ENCODE measurements at regions not wholly inside any gene's neighbourhood (a gene's known extent, or its start where the extent isn't known, plus 50 kb on each side); places are given as distances from the start of the nearest gene placed in this dataset.

- H3K4me1 Mint-ChIP-seq (ENCODE audit: low read depth): no peaks in the 10 kb centered on the region
- DNase-seq (no peak), ATAC-seq (ENCODE audit: poor library complexity) (no peak)
- H3K27ac Mint-ChIP-seq: no peak overlapping the region
- Histone ChIP-seq H3K9me3 (ENCODE audit: control insufficient read depth in 1 of 2, insufficient read depth in 1 of 2, low read length in 2 of 2) (peaks cover 0 to 3% of the 10 kb centered on the region in 2 experiments), H3K27me3 (ENCODE audit: control insufficient read depth in 1 of 2, insufficient read depth in 2 of 2, low read length in 2 of 2) (no peaks in the 10 kb centered on the region), H3K36me3 (ENCODE audit: insufficient read depth, low read length) (no peaks in the 10 kb centered on the region), H3K4me3 (ENCODE audit: low read length) (no peak overlapping the region), H3K4me1 (ENCODE audit: insufficient read depth, low read length) (peaks cover 4% of the 10 kb centered on the region), H3K27ac (ENCODE audit: low read depth in 1 of 2, low read length in 2 of 2) (no peak overlapping the region)
- ChIA-PET POLR2A (no interaction called here), CTCF (interaction anchor here (0.6 kb wide), 1 partner anchor 261 kb away, joined by 3 read pairs; no protein-coding TSS in a partner anchor)
- intact Hi-C loops (cut with DNase I, micrococcal nuclease): no loop called here
- H3K27me3 Mint-ChIP-seq: no peaks in the 10 kb centered on the region
- H3K36me3 Mint-ChIP-seq (ENCODE audit: low read depth): no peaks in the 10 kb centered on the region
- TF ChIP-seq, protein P1, sequence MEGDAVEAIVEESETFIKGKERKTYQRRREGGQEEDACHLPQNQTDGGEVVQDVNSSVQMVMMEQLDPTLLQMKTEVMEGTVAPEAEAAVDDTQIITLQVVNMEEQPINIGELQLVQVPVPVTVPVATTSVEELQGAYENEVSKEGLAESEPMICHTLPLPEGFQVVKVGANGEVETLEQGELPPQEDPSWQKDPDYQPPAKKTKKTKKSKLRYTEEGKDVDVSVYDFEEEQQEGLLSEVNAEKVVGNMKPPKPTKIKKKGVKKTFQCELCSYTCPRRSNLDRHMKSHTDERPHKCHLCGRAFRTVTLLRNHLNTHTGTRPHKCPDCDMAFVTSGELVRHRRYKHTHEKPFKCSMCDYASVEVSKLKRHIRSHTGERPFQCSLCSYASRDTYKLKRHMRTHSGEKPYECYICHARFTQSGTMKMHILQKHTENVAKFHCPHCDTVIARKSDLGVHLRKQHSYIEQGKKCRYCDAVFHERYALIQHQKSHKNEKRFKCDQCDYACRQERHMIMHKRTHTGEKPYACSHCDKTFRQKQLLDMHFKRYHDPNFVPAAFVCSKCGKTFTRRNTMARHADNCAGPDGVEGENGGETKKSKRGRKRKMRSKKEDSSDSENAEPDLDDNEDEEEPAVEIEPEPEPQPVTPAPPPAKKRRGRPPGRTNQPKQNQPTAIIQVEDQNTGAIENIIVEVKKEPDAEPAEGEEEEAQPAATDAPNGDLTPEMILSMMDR (IDR thresholded peaks at IDR 0.05): no peak
- no peaks in the 10 kb centered on the region for H3K9me3 Mint-ChIP-seq
- no peak overlapping the region for H3K4me3 Mint-ChIP-seq
Measured at GRCh38 chr12:116339062-116339461, 61.6 kb upstream of the MED13L start.

- intact Hi-C loops (cut with DNase I, micrococcal nuclease): no loop called here
- ChIA-PET POLR2A (no interaction called here), CTCF (no interaction called here)
- no peak overlapping the region for H3K27ac ChIP-seq (ENCODE audit: low read depth in 1 of 2, low read length in 2 of 2)
- H3K27ac Mint-ChIP-seq: no peak overlapping the region
- H3K4me1 ChIP-seq (ENCODE audit: insufficient read depth, low read length): peaks cover 4% of the 10 kb centered on the region
- H3K9me3 Mint-ChIP-seq: no peaks in the 10 kb centered on the region
- no peaks in the 10 kb centered on the region for H3K36me3 ChIP-seq (ENCODE audit: insufficient read depth, low read length)
- H3K9me3 ChIP-seq (ENCODE audit: control insufficient read depth in 1 of 2, insufficient read depth in 1 of 2, low read length in 2 of 2): peaks cover 0 to 5% of the 10 kb centered on the region in 2 experiments
- no peaks in the 10 kb centered on the region for H3K27me3 Mint-ChIP-seq
- H3K36me3 Mint-ChIP-seq (ENCODE audit: low read depth): no peaks in the 10 kb centered on the region
- TF ChIP-seq, protein P1 (IDR thresholded peaks at IDR 0.05): no peak
- DNase-seq (no peak), ATAC-seq (ENCODE audit: poor library complexity) (no peak)
- H3K27me3 ChIP-seq (ENCODE audit: control insufficient read depth in 1 of 2, insufficient read depth in 2 of 2, low read length in 2 of 2): no peaks in the 10 kb centered on the region
- H3K4me3 Mint-ChIP-seq: no peak overlapping the region
- no peak overlapping the region for H3K4me3 ChIP-seq (ENCODE audit: low read length)
- no peaks in the 10 kb centered on the region for H3K4me1 Mint-ChIP-seq (ENCODE audit: low read depth)
Measured at GRCh38 chr12:116339800-116340371, 62.4 kb upstream of the MED13L start.

DNA sequence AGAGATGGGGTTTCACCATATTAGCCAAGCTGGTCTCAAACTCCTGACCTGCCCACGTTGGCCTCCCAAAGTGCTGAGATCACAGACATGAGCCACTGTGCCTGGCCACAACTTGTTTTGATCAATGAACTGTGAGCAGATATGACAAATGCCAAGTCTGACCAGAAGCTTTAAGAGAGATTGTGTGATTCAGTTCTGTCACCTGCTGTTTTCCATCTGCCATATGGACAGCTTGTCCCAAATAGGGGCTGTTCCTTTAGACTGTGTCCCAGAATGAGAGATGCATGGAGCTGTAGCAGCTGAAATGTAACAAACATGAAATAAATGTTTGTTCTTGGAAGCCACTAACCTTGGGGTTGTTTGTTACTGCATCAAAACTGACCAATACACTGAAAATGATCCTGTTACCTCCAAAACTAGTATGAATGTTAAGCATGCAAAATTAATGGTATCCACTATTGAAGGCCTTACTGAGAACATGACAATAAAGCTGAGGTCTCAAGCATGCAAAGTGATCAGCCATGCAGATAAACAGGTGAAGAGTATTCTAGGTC lies 65.9 kb upstream of the MED13L start:
- Histone ChIP-seq H3K27me3 (ENCODE audit: control insufficient read depth in 1 of 2, insufficient read depth in 2 of 2, low read length in 2 of 2) (no peaks in the 10 kb centered on the region), H3K4me1 (ENCODE audit: insufficient read depth, low read length) (no peaks in the 10 kb centered on the region), H3K4me3 (ENCODE audit: low read length) (no peak overlapping the region), H3K9me3 (ENCODE audit: control insufficient read depth in 1 of 2, insufficient read depth in 1 of 2, low read length in 2 of 2) (peaks cover 0 to 5% of the 10 kb centered on the region in 2 experiments), H3K36me3 (ENCODE audit: insufficient read depth, low read length) (no peaks in the 10 kb centered on the region), H3K27ac (ENCODE audit: low read depth in 1 of 2, low read length in 2 of 2) (no peak overlapping the region)
- Mint-ChIP-seq H3K27ac (no peak overlapping the region), H3K4me1 (ENCODE audit: low read depth) (no peaks in the 10 kb centered on the region), H3K27me3 (no peaks in the 10 kb centered on the region), H3K36me3 (ENCODE audit: low read depth) (no peaks in the 10 kb centered on the region), H3K4me3 (no peak overlapping the region), H3K9me3 (no peaks in the 10 kb centered on the region)
- intact Hi-C loops (cut with DNase I, micrococcal nuclease): no loop called here
- no peak for DNase-seq
- ChIA-PET POLR2A (no interaction called here), CTCF (no interaction called here)
- TF ChIP-seq, protein P1 (IDR thresholded peaks at IDR 0.05): no peak
- ATAC-seq (ENCODE audit: poor library complexity): no peak
